ENCODE measurements at regions not wholly inside any gene's neighbourhood (a gene's known extent, or its start where the extent isn't known, plus 50 kb on each side); places are given as distances from the start of the nearest gene placed in this dataset.
A peak's percentile ranks its signal among the peaks of the same experiment; 100 is the strongest.

- H3K4me1 Mint-ChIP-seq (ENCODE audit: low read depth, unreplicated experiment): no peaks in the 10 kb centered on the region
- Histone ChIP-seq H4K20me1 (ENCODE audit: insufficient read depth, low read length) (no peaks in the 10 kb centered on the region), H3K27me3 (ENCODE audit: insufficient read depth, low read length) (no peaks in the 10 kb centered on the region), H3K9me3 (ENCODE audit: insufficient read depth, low read depth, low read length) (no peaks in the 10 kb centered on the region), H3K27ac (ENCODE audit: low read depth, low read length) (no peak overlapping the region), H3K4me2 (ENCODE audit: low read length) (no peak overlapping the region), H3K79me2 (ENCODE audit: insufficient read depth, low read length) (no peaks in the 10 kb centered on the region), H3K4me3 (ENCODE audit: insufficient read depth, low read depth, low read length) (no peak overlapping the region), H2AFZ (ENCODE audit: low read depth, low read length) (no peak overlapping the region), H3K9ac (ENCODE audit: low read length) (no peak overlapping the region), H3K4me1 (ENCODE audit: insufficient read depth, low read length) (no peaks in the 10 kb centered on the region), H3K36me3 (ENCODE audit: insufficient read depth, low read length) (no peaks in the 10 kb centered on the region)
- DNase-seq (ENCODE audit: low read depth) (no peak), FAIRE-seq (no peak)
- H3K4me3 Mint-ChIP-seq (ENCODE audit: unreplicated experiment): no peak overlapping the region
- H3K36me3 Mint-ChIP-seq (ENCODE audit: low read depth, unreplicated experiment): no peaks in the 10 kb centered on the region
- no peaks in the 10 kb centered on the region for H3K27me3 Mint-ChIP-seq (ENCODE audit: low read depth, unreplicated experiment)
- TF ChIP-seq, protein P1, sequence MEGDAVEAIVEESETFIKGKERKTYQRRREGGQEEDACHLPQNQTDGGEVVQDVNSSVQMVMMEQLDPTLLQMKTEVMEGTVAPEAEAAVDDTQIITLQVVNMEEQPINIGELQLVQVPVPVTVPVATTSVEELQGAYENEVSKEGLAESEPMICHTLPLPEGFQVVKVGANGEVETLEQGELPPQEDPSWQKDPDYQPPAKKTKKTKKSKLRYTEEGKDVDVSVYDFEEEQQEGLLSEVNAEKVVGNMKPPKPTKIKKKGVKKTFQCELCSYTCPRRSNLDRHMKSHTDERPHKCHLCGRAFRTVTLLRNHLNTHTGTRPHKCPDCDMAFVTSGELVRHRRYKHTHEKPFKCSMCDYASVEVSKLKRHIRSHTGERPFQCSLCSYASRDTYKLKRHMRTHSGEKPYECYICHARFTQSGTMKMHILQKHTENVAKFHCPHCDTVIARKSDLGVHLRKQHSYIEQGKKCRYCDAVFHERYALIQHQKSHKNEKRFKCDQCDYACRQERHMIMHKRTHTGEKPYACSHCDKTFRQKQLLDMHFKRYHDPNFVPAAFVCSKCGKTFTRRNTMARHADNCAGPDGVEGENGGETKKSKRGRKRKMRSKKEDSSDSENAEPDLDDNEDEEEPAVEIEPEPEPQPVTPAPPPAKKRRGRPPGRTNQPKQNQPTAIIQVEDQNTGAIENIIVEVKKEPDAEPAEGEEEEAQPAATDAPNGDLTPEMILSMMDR (IDR thresholded peaks at IDR 0.05; ENCODE audit: insufficient read depth, low read depth, low read length): no peak
- TF ChIP-seq EZH2 (IDR thresholded peaks at IDR 0.05; ENCODE audit: insufficient read depth, low read length): no peak
- no peaks in the 10 kb centered on the region for H3K9me3 Mint-ChIP-seq (ENCODE audit: unreplicated experiment)
- H3K27ac Mint-ChIP-seq (ENCODE audit: unreplicated experiment): no peak overlapping the region
These were observed 552.9 kb upstream of the PABPC4L start for GRCh38 chr4:134754301-134755019.

- Mint-ChIP-seq H3K27me3 (ENCODE audit: low read depth, unreplicated experiment) (no peaks in the 10 kb centered on the region), H3K4me3 (ENCODE audit: unreplicated experiment) (no peak overlapping the region), H3K27ac (ENCODE audit: unreplicated experiment) (no peak overlapping the region), H3K4me1 (ENCODE audit: low read depth, unreplicated experiment) (no peaks in the 10 kb centered on the region), H3K9me3 (ENCODE audit: unreplicated experiment) (no peaks in the 10 kb centered on the region), H3K36me3 (ENCODE audit: low read depth, unreplicated experiment) (no peaks in the 10 kb centered on the region)
- Histone ChIP-seq H3K9me3 (ENCODE audit: insufficient read depth, low read depth, low read length) (no peaks in the 10 kb centered on the region), H3K36me3 (ENCODE audit: insufficient read depth, low read length) (no peaks in the 10 kb centered on the region), H3K4me3 (ENCODE audit: insufficient read depth, low read depth, low read length) (no peak overlapping the region), H3K9ac (ENCODE audit: low read length) (no peak overlapping the region), H3K27ac (ENCODE audit: low read depth, low read length) (no peak overlapping the region), H2AFZ (ENCODE audit: low read depth, low read length) (no peak overlapping the region), H3K27me3 (ENCODE audit: insufficient read depth, low read length) (no peaks in the 10 kb centered on the region), H4K20me1 (ENCODE audit: insufficient read depth, low read length) (no peaks in the 10 kb centered on the region), H3K79me2 (ENCODE audit: insufficient read depth, low read length) (no peaks in the 10 kb centered on the region), H3K4me2 (ENCODE audit: low read length) (no peak overlapping the region), H3K4me1 (ENCODE audit: insufficient read depth, low read length) (no peaks in the 10 kb centered on the region)
- FAIRE-seq (no peak), DNase-seq (ENCODE audit: low read depth) (no peak)
- TF ChIP-seq EZH2 (IDR thresholded peaks at IDR 0.05; ENCODE audit: insufficient read depth, low read length): no peak
- TF ChIP-seq, protein P1 (IDR thresholded peaks at IDR 0.05; ENCODE audit: insufficient read depth, low read depth, low read length): no peak
These were observed 551.8 kb upstream of the PABPC4L start for GRCh38 chr4:134753390-134753789.

GRCh38 chr4:134747108-134747805 is 545.7 kb upstream of the PABPC4L start:
- Mint-ChIP-seq H3K27me3 (ENCODE audit: low read depth, unreplicated experiment) (no peaks in the 10 kb centered on the region), H3K9me3 (ENCODE audit: unreplicated experiment) (peaks cover 8% of the 10 kb centered on the region), H3K4me1 (ENCODE audit: low read depth, unreplicated experiment) (peaks cover 4% of the 10 kb centered on the region), H3K36me3 (ENCODE audit: low read depth, unreplicated experiment) (no peaks in the 10 kb centered on the region), H3K4me3 (ENCODE audit: unreplicated experiment) (no peak overlapping the region), H3K27ac (ENCODE audit: unreplicated experiment) (peak overlapping the region; percentile 13)
- Histone ChIP-seq H2AFZ (ENCODE audit: low read depth, low read length) (no peak overlapping the region), H3K4me1 (ENCODE audit: insufficient read depth, low read length) (no peaks in the 10 kb centered on the region), H3K36me3 (ENCODE audit: insufficient read depth, low read length) (no peaks in the 10 kb centered on the region), H3K9me3 (ENCODE audit: insufficient read depth, low read depth, low read length) (no peaks in the 10 kb centered on the region), H3K27me3 (ENCODE audit: insufficient read depth, low read length) (no peaks in the 10 kb centered on the region), H3K79me2 (ENCODE audit: insufficient read depth, low read length) (no peaks in the 10 kb centered on the region), H3K4me3 (ENCODE audit: insufficient read depth, low read depth, low read length) (no peak overlapping the region), H3K9ac (ENCODE audit: low read length) (no peak overlapping the region), H4K20me1 (ENCODE audit: insufficient read depth, low read length) (no peaks in the 10 kb centered on the region), H3K27ac (ENCODE audit: low read depth, low read length) (no peak overlapping the region), H3K4me2 (ENCODE audit: low read length) (no peak overlapping the region)
- DNase-seq (ENCODE audit: low read depth): peak; percentile 4
- TF ChIP-seq EZH2 (IDR thresholded peaks at IDR 0.05; ENCODE audit: insufficient read depth, low read length): no peak
- TF ChIP-seq, protein P1 (IDR thresholded peaks at IDR 0.05; ENCODE audit: insufficient read depth, low read depth, low read length): no peak
- FAIRE-seq: no peak

Measured in astrocyte (in vitro differentiated cells and primary cell).